HPDE6-E6E7 (cell line): ENCODE measurements at regions not wholly inside any gene's neighbourhood (a gene's known extent, or its start where the extent isn't known, plus 50 kb on each side); places are given as distances from the start of the nearest gene placed in this dataset.
"Not testable (repeated sequence)": the region's sequence is repeated elsewhere in the genome, so short reads cannot be mapped to it uniquely, and the experiment has no call there.

Experiments
- DNase-seq: peaks from one replicate; pipeline ENCODE4 v3.0.0; 2011; ENCODE audit warnings: missing footprints; ENCODE audit errors: extremely low spot score

DNA sequence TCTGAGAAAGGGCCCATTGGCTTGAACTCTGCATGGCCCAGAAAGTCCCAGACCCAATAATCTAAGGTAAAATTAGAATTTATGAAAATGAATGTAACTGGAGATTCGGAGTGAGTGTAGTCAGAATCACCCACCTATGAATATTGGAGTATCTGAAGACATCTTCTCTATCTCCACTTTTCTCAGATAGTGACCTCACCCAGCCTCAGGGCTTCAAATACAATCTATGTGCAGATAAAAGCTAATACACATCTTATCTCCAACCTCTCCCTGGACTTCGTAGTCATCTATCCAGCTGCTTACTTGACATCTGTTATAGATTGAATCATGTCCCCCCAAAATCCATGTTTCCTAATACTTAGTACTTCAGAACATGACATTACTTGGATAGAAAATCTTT is 263.2 kb downstream of the RAD51AP2 start:
- DNase-seq: no peak

DNA sequence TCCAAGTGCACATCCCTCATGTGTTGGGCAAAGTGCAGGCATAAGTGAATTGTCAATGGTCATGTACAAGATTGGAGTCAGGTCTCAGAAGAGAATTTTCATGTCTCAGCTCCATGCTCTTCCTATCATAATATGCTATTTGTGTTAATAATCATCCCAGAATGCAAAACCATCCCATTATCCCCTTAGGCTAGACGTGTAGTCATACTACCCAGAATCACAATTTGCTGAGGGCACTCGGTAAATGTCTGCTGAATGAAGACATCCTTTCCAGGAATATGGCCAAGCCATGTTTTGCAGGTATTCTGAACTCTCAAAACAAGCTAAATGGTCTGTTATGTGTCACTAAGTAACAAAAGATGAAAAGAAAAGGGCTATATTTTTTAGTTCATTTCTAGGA is 263.8 kb downstream of the RAD51AP2 start:
- DNase-seq: no peak

DNA sequence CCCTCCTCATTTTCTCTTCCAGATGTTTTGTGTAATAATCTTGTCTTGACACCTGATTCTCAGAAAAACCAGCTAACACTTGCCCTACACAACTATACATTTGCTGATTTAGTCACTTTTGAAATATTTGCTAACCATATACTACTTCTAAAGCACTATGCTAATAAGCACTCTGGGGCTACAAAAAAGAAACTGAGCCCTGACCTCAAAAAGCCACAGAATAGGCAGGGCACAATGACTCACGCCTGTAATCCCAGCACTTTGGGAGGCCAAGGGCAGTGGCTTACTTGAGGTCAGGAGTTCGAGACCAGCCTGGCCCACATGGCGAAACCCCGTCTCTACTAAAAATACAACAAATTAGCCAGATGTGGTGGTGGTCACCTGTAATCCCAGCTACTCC is 266.0 kb downstream of the RAD51AP2 start:
- DNase-seq: no peak

GRCh38 chr2:17251171-17251570 is 267.1 kb downstream of the RAD51AP2 start:
- DNase-seq: no peak

DNA sequence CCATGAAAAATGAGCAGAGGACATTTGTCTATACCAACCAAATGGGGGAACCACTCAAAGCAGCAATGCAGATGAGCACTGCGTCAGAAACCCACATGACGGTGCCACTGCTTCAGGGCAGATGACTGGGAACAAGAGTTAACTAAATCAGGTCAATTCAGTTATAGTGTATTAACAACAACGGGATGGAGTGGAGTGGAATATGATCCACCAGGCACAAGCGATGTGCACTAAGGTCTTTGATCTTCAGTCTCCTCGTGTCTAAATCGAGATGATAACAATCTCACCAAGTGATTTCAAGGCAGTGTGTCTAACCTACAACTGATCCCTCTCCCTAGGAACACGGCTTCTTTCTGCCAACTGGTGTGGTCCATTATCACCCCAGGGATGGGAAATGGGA is 269.0 kb downstream of the RAD51AP2 start:
- no peak for DNase-seq

- DNase-seq: no peak
Measured at GRCh38 chr2:17245906-17246305, 272.3 kb downstream of the RAD51AP2 start.

DNA sequence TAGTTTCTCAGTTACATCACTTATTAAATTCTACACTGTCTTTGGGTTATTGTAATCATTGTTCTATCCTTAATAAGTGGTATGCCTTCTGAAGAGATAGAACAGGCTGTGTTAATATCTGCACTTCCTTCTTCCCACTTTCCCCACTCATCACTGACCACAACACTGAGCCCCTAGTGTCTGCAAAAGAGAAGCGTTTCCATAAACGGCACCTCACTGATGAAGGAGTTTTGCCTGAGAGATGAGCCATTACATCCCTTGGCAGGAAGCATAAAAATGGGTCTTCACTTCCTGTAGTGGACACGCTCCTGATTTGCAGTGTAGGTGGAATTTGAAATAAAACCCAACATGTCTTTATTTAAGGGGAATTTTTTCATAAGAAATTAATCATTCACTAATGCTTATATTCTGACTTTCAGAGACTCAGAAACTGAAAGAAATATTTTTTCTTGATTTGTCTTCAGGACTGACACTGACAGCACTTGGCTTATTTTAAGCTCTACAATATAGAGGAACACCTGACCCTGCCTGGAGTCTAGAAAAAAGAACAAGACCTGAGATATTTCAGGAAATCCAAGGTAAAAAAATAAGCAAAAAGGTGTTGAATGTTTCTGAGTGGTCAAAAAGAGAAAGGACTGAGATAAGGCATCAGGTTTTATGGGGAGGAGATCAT is 275.3 kb downstream of the RAD51AP2 start:
- DNase-seq: no peak

DNA sequence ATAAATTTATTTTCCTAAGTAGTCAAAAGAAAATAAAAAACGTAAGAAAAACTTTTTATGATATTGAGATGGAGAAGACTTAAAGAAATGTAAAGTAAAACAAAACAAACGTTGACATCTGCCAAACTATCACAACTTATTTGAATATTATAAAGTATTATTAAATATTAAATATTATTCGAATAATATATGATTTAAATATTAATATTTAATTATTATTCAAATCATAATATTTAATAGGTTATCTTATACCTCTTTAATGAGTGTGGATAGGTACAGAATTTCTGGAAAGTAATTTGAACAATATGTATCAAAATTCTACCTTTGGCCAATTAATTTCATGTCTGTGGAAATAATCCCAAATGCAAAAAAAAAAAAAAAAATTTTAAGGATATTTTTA is 278.7 kb downstream of the RAD51AP2 start:
- DNase-seq: no peak

- no peak for DNase-seq
Measured at GRCh38 chr2:17235167-17235566, 283.1 kb downstream of the RAD51AP2 start.

- no peak for DNase-seq
Measured at GRCh38 chr2:17232776-17233556, 285.3 kb downstream of the RAD51AP2 start.

DNA sequence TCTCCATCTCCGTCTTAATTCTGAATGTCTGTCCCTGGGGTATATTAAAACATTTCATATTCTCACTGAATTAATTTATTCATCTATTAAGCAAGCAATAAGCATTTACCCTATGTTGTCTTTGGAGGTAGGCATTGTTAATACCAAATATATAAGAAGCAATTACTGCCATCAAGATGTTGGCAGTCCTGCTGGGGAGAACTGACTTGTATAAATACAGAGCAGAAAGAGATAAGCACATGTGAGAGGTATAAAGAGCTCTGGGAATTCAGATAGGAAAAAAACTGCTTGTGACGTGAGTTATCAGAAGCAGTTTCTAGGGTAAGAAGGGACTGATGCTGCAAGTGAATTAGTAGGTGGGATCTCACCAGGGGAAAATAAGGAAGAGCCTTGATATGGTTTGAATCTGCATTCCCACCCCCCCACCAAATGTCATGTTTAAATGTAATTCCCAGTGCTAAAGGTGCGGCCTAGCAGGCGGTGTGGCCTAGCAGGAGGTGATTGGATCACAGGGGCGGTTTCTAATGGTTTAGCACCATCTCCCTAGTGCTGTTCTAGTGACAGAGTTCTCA is 286.8 kb downstream of the RAD51AP2 start:
- DNase-seq: no peak

- no peak for DNase-seq
Measured at GRCh38 chr2:17229414-17229813, 288.8 kb downstream of the RAD51AP2 start.

- DNase-seq: no peak
Measured at GRCh38 chr2:17228461-17228860, 289.8 kb downstream of the RAD51AP2 start.

DNA sequence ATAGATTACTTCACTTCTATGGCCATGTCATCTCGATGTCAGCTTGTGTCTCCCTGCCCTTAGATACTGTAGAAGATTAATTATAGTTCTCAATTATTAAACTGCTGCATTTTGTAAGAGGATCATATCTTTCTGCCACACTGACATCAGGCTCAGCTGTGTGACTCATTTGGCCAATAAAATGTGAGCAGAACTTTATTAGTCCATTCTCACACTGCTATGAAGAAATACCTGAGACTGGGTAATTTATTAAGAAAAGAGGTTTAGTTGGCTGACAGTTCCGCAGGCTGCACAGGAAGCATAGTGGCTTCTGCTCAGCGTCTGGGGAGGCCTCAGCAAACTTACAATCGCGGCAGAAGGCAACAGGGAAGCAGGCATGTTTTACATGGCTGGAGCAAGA is 290.4 kb downstream of the RAD51AP2 start:
- no peak for DNase-seq

DNA sequence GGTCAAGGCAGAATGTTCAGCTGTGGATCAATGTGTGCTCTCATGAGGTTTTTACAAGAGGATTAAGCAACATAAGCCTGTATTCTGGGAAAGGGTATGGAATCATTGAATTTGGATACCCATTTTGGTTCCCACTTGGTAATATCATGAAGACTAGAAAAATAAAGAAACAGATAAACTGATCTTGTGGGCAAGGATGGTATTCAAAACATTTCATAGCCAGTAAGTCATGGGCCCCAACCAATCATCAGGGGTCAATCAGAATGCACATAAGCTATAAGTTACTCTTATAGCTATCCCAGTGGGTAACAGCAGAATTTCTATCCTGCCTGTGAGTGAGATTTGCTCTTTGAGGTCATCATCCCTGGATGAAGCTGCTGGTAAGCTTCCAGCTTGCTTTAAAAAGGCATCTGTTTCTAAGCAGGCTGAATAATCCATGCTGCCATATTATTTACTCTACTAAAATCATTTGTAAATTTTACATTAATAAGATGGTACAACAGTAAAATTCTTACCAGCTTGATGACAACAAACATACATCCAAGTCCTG is 291.2 kb downstream of the RAD51AP2 start:
- no peak for DNase-seq

GRCh38 chr2:17223211-17223610 is 295.0 kb downstream of the RAD51AP2 start:
- no peak for DNase-seq

DNA sequence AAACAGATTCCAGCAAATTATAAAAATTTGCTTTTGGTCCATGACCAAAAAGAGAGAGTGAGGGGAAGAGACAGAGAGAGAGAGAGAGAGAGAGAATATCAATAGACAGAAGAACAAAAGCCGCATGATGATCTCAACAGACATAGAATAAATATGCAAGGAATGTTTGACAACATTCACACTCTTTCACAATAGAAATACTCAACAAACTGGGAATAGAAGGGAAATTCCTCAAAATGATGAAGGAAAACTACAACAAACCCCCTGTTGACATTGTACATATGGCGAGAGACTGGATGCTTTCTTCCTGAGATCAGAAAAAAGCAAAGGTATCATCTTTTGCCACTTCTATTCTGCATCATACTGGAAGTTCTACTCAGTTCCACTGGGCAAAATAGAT is 309.7 kb downstream of the RAD51AP2 start:
- DNase-seq: no peak

DNA sequence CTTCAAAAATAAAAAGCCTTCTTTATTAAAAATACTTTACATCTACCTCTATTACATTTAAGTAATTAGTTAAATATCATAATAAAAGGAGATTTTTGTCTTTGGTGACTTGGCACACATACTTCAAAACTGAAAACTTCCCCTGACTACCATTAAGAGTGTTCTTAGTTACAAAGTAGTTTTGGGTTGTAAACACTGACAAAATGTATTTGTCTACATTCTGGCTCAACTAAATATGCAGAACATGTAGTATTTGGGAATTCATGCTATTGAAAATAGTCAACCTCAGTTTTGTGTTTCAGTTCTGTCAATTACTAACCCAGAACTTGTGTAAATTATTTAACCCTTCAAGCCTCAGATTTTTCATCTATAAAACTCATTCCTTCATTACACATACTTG is 311.5 kb downstream of the RAD51AP2 start:
- DNase-seq: no peak

GRCh38 chr2:17204214-17204613 is 314.0 kb downstream of the RAD51AP2 start:
- not testable (repeated sequence) for DNase-seq

DNA sequence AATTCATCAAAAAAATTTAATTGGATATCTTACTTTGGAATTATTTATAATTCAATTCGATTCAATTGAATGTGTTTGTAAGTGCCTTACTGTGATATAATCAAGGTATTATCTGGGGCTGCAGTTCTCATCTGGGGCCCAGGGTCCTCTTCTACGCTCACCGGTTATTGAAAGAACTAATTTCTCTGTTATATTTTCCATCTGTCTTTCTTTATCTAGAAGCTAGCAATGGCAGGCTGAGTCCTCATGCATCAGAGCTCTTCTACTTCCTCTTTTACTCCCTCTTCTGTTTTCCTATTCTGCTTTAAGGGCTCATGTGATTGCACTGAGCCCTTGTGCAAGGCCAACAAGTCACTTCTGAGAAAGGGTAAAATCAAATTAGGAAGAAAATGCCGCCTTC is 315.6 kb downstream of the RAD51AP2 start:
- not testable (repeated sequence) for DNase-seq

DNA sequence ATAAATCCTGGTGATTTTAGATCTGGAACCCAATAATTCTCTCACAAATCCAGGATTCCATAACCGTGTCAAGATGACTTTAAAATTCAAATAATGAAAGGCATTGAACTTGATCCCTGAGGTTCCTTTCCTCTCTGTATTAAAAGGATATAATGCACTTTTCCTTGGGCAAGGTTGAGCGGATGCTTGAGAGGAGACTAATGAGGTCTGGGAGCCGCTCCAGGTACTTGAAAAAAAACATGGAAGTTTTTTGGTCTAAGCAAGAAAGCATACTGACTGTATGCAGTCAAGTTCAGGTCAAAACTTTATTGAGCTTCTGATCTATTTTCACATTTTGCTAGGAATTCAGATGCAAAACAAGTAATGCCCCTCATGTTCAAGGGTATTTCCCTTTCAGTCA is 318.5 kb downstream of the RAD51AP2 start:
- no peak for DNase-seq

DNA sequence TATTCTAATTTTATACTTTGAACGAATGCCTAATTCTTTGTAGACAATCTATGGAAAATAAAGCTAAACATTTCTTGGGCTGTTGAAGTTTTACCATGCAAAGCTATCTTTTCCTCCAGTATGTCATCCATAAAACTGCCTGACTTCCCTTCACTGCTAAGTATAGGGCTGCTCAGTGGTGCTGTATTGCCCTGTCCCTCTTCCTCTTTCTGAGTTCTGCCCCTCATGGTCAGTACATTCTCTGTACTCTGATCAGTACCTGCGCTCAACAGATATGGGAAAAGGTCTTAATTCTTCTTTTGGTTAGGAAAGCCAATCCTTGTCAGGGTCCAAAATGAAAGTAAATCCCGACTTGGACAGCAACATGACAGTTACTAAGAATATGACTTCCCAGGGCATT is 321.9 kb downstream of the RAD51AP2 start:
- no peak for DNase-seq

GRCh38 chr2:17195016-17195415 is 323.2 kb downstream of the RAD51AP2 start:
- DNase-seq: no peak
